Islet of Langerhans (tissue), 1 donor: ENCODE measurements at regions not wholly inside any gene's neighbourhood (a gene's known extent, or its start where the extent isn't known, plus 50 kb on each side); places are given as distances from the start of the nearest gene placed in this dataset.

ENCODE experiments used
- FAIRE-seq: peaks from one replicate; lab custom pipeline; 2011; peaks lifted over from hg19 to GRCh38; lab: Jason Lieb, UNC

DNA sequence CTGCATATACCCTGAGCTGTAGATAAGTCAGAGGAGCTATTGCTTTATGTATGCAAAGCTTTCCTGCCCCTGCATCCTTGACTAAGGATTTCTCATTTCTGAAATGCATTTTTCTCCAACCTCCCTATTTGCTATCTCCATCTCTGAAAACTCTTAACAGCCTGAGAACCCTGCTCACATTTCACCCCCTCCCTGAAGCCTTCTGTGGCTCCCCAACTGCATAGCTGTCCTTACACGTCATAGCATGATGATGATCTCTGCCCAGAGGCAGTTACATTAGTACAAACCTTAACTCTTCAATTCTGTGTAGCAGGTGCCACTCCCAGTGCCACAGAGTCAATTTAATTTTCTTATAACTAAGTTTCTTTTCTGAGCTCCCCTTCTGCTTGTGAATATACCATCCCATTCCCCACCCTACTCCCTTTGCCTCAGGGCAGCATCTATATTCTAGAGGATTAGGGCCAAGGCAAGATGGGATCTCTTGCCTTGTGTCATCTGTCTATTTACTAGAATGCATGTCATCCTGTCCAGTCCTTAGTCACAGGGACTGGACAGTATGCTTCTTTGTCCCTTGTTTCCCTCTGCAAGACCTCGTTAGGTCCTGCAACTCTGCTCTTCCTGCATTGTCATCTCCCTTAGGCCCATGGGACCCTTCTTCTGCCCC, 149.7 kb upstream of the SPRY4 start:
- no peak for FAIRE-seq

DNA sequence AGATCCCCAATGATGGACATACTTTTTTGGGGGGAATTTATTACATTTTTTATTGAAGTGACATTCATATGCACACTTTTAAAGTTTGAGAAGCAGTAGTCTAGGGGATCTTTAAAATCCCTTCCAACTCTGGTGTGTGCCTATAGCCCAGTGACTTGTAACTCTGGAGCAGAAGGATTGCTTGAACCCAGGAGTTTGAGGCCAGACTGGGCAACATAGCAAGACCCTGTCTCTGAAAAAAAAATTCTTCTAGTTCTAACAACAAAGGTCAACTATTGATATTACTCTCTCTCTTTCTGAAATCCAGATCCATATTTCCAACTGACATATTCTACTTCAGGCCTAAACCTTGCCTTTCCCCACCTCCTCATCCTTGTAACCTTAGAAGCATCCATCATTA, 148.2 kb upstream of the SPRY4 start:
- no peak for FAIRE-seq

- FAIRE-seq = no peak
Observed at GRCh38 chr5:142472306-142472951, 147.6 kb upstream of the SPRY4 start.

- FAIRE-seq = no peak
Observed at GRCh38 chr5:142466195-142466971, 141.6 kb upstream of the SPRY4 start.

DNA sequence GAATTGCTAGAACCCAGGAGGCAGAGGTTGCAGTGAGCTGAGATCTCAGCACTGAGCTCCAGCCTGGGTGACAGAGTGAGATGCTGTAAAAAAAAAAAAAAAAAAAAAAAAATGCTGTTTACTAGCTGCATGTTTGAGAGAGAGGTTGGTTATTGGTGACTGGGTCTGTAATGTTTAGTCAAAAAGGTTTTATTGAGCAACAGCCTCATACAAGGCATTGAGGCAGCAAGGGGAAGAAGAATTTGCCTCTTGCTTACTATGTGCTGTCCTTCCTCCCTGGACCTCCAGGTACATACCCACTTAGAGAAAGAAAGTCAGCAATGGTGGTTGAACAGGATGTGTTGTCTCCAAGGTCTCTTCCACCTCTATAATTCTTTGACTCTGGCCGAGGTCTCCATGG, 140.7 kb upstream of the SPRY4 start:
- FAIRE-seq = no peak

GRCh38 chr5:142463904-142464303, 139.1 kb upstream of the SPRY4 start:
- FAIRE-seq = no peak

DNA sequence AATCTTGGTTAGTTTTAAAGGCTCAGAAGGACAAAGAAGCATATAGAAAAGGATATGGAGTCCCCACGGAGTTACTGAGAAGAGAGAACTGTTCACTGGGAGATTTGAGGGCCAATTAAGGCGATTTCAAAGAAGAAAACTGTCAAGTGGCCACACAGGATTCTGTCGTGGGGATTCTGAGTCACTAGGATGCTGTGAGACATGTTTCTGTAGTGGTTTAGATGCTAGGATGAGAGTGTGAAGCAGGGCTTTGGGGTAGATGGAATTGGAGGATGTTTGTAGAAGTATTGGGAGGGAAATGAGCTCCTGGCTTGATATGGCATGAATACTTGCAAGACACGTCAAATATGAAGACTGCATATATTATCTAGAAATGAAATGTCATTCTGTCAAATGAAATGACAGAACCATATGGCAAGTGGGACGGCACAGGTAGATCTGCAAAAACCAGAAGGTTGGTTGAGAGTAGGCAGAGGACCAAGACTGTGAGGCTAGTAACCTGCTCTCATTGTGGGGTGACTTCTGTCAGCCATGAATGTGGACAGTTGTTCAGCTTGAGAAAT, 136.3 kb upstream of the SPRY4 start:
- no peak for FAIRE-seq

- FAIRE-seq = no peak
Observed at GRCh38 chr5:142459209-142459608, 134.4 kb upstream of the SPRY4 start.

DNA sequence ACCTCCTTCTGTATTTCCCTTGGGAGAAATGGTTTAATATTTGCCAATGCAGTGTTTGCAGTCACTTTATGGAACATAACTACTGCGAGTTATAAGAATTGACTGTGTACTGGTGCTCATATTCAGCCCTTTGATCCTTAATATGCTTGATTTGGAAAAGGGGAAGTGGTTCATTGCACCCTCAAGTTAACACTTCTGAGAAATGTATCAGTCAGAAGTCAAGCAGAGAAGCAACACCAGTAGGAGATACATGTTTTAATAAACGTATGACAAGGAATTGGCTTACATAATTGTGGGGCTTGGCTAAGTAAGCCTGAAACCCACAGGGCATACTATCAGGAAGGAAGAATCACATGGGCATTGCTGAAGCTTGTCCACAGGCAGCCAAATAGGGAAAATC, 131.0 kb upstream of the SPRY4 start:
- no peak for FAIRE-seq

DNA sequence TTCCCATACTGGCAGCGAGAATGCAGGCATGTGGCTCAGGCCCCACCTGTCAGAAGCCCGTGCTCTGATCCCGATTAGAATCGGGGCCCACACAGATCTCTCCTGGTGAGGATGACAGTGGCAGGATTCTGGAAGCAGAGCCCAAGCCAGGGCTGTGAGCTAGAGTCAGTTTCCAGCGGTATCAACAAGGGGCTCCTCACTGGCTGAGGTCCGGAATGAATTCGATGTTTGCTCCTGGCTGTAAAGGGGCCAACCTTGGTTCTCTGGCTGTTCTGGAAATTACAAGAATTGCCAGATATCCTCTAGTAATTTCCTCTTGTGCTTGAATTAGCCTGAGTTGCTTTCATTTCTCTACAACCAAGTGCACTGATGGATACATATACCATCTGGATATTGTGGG, 129.1 kb upstream of the SPRY4 start:
- no peak for FAIRE-seq

DNA sequence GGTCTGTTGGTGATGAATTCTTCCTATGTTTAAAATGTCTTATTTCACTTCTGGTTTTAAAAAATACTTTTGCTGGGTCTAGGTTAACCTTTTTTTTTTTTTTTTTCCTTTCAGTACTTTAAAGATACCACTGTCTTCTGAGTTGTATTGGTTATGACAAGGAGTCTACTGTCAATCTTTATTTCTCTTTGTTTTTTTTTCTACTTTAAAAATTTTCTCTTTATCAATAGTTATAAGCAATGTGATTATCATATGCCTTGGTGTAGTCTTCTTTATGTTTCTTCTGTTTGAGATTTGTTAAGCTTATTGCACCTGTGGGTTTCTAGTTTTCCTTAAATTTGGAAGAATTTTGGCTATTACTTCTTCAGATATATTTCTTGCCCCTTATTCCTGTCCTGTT, 125.6 kb upstream of the SPRY4 start:
- no peak for FAIRE-seq

- FAIRE-seq = no peak
Observed at GRCh38 chr5:142447887-142448286, 123.1 kb upstream of the SPRY4 start.

DNA sequence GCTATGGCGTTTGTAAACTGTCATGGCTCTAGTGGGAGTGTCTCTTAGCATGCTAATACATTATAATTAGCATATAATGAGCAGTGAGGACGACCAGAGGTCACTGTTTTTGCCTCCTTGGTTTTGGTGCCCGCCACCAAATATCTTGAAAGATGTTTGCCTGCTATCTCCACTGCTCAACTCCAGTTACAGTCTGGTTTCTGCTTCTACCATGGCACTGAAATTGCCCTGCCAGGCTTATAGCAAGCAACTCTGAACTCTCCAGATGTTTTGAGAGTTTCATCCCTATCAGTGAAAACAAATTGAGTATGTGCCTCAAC, 122.1 kb upstream of the SPRY4 start:
- no peak for FAIRE-seq

GRCh38 chr5:142446131-142446959, 121.5 kb upstream of the SPRY4 start:
- FAIRE-seq = no peak

- no peak for FAIRE-seq
Observed at GRCh38 chr5:142445266-142445665, 120.4 kb upstream of the SPRY4 start.

GRCh38 chr5:142441616-142442015, 116.8 kb upstream of the SPRY4 start:
- FAIRE-seq = no peak

GRCh38 chr5:142439207-142439860, 114.5 kb upstream of the SPRY4 start:
- no peak for FAIRE-seq

DNA sequence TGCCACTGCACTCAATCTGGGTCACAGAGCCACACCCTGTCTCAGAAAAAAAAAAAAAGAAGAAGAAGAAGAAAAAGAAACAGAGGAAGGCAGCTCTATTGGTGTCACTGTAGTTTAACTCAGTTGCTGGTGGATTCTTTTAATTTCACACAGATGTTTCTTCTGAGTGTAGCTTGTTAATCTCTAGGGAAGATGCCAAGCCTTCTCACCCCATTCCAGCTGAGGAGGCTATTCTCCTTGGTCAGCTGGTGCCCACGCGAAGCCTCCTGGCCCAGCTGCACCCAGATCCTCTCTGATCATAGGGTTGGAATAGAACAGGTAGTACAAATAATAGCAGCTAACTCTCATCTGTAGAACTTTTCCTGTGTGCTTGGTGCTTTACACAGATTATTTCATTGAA, 113.8 kb upstream of the SPRY4 start:
- FAIRE-seq = no peak

GRCh38 chr5:142437563-142437962, 112.7 kb upstream of the SPRY4 start:
- FAIRE-seq = no peak

DNA sequence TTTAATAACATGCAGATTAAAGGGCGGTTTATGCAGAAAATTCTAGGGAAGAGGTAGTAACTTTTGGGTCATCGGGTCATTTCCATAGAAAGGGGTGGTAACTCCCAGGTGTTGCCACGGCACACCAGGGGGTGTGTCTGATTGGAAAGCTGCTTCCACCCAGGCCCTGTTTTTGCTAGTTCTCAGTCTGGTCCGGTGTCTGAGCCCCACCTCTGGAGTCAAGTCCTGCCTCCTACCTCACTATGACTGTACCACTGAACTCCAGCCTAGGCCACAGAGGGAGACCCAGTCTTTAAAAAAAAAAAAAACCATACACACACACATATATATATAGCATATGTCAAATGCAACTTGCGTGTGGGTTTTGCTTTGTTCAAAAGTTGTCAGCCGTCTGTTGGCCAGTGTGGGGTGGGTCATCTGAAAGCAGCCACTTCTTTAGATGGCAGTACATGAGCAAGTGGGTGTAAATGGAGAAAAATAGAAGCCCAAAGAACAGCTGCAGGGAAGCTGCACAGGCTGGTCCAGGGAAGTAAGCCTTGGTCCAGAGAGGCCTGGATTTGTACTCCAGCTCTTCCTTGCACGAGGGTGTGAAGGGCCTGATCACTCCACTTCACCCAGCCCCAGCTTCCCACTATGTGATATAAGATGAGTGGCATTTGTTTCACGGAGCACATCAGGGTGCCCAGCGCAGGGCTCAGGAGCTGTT, 110.7 kb upstream of the SPRY4 start:
- no peak for FAIRE-seq

DNA sequence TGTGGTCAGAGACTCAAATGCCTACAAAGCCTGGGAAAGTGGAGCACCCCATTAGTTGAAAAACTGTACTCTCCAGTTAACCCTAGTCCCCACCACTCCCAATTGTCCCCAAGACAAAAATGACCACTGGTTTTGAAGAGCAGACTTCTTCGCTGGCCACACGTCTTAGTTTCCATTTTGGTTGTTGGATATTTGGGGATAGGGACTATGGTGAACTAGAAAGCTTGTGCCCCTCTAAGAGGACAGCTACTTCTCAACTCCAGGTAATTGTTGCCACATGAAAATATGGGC, 109.4 kb upstream of the SPRY4 start:
- no peak for FAIRE-seq
